ENCODE measurements at regions not wholly inside any gene's neighbourhood (a gene's known extent, or its start where the extent isn't known, plus 50 kb on each side); places are given as distances from the start of the nearest gene placed in this dataset.

DNA sequence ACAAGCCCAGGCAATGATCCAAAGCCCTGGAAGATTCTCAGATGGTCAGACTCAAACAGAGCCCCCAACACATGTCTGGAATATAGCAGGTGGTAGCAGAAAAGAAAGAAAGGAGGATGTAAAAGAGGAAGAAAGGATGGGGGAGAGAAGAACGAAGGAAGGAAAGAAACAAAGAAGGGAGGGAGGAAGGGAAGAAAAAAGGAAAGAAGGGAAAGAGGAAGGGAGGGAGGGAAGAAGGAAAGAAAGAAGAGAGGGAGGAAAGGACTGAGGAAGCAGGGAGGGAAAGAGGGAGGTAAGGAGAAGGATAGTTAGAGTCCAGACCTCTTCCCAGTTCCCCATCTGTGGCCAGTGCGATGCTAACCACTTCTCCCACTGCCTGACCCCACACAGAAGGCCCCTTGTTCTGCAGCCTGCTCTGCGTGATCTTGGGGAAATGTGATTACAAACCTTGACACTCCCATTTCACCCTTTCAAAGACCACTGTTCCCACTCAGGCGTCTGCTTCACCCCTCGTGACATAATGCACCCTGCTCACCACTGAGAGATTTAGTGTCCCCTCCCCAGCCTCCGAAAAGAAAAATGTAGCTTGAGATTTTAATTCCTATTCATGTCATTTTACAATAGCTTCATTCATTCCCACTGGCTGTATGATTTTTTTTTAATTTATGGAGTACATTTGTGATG, 357.9 kb downstream of the BCL11B start:
- TF ChIP-seq CTCF (IDR thresholded peaks at IDR 0.05; ENCODE audit: insufficient read depth, low read depth, low read length) (no peak), EZH2 (IDR thresholded peaks at IDR 0.05; ENCODE audit: insufficient read depth, low read length) (no peak)

Data from astrocyte (in vitro differentiated cells and primary cell).